ENCODE measurements at regions not wholly inside any gene's neighbourhood (a gene's known extent, or its start where the extent isn't known, plus 50 kb on each side); places are given as distances from the start of the nearest gene placed in this dataset.
"Not testable (repeated sequence)": the region's sequence is repeated elsewhere in the genome, so short reads cannot be mapped to it uniquely, and the experiment has no call there.

- no peak for DNase-seq
Observed at GRCh38 chr10:9081253-9081652, 1026.8 kb downstream of the GATA3 start.

GRCh38 chr10:9081961-9082360 lies 1027.5 kb downstream of the GATA3 start:
- DNase-seq = no peak

DNA sequence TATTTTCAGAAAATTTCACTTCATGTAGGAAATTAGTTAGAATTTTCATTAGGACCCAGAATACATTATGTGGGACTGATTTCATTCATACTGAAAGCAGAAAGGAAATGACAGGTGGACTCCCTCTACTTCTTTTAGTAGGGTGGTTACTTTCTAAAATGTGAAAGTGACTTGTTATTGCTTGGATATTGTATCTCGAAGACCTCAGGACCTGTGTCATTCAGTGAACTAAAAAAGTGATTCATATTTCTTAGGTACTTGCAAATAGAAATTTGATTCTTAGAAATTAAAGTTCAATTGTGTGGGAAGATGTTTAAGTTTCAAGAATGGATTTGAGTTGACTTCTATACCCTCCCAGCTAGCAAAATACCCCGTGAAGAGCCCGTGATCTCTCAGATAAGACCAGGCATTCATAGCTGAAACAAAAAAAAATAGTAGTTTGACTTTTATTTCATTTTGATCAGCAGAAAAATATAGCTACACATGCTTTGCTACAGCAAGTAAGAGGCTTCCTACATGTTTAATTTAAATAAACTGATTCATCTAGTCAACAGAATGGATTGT lies 1037.1 kb downstream of the GATA3 start:
- no peak for DNase-seq

GRCh38 chr10:9096288-9096687 lies 1041.8 kb downstream of the GATA3 start:
- DNase-seq = no peak

DNA sequence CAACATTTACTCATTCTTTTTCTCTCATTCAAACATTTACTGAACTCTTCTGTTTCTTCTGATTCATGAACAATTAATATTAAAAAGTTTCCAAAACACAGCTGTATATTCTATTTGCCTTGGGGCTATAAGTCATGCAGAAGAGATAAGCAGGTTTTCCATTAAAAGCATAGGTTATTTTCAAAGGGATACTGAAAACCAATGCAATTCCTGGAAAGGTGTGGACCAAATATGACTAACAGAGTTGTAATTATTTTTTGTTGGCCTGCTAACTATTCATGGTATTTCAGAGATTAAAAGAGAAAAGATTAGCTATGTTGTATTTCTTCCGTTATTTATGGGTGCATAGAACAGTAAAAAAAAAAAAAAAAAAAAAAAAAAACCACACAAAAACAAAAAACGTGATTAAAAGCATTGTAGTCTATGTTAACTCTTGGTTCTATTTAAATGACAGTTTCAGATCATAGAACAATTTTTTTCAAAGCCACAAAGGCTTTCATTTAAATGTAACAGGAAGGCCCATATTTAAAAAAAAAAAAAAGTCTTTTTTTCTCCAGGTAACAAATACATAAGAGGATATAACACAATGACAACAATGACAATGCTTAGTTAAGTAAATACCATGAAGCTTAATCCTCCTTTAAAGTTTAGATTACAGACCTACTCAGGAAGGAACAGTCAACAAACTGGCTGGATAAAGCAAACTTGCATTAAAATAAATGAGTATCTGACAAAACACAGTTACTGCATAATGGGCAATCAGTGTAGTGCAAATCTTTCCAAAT lies 1042.9 kb downstream of the GATA3 start:
- DNase-seq = no peak

DNA sequence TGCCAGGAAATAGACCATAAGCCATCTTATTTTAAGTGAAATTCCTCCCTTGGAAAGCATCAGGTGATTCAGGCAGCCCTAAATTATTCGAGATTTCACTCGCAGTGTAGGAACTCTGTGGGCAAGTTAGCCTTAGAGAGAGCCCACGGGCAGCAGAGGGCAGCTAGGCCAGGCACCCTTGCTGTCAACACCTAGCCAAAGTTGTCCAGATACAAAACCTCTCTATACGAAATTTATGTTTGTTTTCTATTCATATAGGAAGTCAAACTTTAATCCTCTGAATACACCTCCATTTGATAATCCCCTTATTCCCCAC lies 1043.5 kb downstream of the GATA3 start:
- DNase-seq = no peak

GRCh38 chr10:9102026-9102425 lies 1047.5 kb downstream of the GATA3 start:
- DNase-seq = no peak

DNA sequence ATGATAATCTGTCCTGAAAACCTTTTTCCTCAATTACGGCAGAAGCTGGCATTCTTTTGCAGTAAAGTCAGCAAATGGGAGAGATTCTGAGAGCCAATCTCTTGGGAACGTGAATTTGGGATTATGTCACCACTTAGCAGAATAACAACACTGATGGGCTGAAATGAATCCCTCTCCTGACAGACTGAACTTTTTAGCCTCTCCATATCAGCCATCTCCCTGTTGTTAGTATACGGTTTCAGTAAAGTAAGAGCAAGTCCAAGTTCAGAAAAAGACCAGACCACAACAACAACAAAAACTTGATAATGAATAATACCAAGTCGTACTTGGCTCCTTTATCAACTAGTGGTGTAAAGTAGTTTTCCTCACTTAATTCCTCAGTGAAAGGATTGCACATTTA lies 1048.8 kb downstream of the GATA3 start:
- no peak for DNase-seq

DNA sequence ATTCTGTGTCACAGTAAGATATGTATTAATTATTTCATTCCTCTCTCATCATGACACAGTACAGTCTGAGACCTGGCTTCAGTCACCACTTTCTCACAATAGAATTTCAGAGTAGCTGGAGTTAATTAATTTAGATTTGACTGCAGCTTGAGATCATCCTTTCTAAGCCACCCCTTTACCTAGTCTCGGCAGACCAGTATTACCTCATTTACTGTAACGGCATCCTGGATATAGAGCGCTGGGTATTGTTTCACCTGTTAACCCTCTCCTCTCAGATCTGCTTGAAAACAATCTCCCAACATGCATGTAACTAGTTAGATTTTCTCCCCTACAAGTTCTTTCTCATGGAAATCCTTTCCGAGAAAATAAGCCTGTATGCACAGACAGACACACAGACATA lies 1057.5 kb downstream of the GATA3 start:
- no peak for DNase-seq

DNA sequence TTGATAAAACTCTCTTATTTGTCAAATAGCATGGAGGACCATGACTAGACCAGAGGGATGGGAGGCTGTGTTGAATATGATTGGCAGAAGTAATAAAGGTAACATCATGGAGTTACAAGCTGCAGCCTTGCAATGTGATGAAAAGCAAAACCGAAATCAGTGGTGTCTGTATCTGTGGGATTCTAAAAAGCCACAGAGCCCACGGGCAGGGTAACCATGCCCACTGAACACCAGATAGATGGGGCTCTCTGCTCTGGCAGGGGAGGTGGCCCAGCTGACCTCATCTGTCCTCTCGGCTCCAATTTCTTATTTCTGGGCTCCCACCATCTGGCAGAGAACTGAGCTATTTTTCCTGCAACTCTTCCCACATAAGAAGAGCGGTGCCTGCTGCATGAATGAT lies 1072.2 kb downstream of the GATA3 start:
- no peak for DNase-seq

DNA sequence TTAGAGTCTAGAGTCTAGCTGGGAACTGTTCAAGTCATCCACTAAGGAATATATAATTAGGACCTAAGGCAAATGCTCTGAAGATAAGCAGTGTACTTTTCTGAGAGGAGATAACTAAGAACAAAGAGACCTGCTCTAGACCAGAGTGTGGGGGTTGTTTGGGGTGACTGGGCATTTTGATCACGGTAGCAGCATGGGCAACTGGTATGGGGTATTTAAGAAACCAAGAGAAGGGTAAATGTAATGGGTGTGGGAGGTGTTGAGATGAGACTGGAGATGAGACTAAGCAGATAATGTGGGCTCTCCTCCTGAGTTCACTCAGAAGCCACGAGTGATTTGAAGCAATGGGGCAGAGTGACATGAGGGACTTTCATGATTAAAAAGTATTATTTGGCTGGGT lies 1082.9 kb downstream of the GATA3 start:
- DNase-seq = no peak

- DNase-seq = not testable (repeated sequence)
Observed at GRCh38 chr10:9138829-9139228, 1084.3 kb downstream of the GATA3 start.

GRCh38 chr10:9140373-9140772 lies 1085.9 kb downstream of the GATA3 start:
- DNase-seq = no peak

GRCh38 chr10:9147475-9147874 lies 1093.0 kb downstream of the GATA3 start:
- no peak for DNase-seq

DNA sequence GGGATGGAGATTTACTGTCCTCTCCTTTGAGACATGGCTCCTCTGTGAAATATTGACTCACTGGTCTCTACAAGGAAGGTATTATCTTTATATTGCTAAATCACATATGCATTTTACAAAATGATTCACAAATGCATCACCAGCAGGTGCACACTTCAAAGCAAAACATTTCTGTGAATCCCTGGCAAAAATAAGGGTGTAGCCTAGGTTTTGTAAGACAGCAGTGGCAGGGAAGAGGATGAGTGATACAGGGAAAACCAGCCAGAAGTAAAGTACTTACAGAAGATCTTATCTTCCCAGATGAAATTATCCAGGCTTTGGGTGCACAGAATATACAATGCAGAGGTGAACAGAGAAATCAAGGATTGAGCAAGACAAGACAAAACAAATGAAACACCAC lies 1094.6 kb downstream of the GATA3 start:
- no peak for DNase-seq

GRCh38 chr10:9153057-9153456 lies 1098.6 kb downstream of the GATA3 start:
- not testable (repeated sequence) for DNase-seq

GRCh38 chr10:9157656-9158055 lies 1103.2 kb downstream of the GATA3 start:
- no peak for DNase-seq

DNA sequence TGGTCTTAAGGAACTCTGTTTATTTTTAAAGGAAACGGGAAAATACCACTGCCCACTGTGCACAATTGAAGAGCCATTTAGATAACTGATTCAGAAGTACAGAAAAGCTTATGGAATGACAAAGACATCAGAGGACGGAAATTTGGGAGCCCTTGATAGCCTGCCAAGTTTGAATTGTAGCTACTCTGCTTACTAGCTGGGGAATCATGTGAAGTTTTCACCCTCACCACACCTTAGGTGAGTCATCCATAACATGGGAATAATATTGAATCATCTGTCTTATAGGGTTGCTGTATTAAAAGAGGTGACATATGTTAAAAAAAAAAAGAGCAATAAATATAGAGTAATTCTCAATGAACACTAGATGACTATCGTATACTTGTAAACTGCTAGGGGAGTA lies 1104.2 kb downstream of the GATA3 start:
- DNase-seq = no peak

GRCh38 chr10:9160275-9160674 lies 1105.8 kb downstream of the GATA3 start:
- no peak for DNase-seq

DNA sequence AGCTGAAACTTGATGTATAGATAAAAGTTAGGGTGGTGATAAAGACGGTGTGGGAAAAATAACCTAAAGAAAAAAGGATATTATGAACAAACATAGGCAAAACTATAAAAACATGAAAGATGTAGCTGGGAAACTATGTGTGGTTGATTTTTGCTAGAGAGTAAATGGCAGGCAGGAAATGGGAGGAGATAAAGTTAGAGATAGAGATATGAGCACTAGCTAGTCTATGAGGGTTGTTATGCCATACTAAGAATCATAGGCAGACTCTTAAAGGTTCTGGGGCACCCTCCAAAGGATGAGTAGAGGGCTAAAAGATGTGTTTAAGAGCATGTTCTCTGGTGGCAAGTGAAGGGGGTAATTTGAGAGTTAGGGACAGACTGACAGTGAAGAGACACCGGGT lies 1109.2 kb downstream of the GATA3 start:
- DNase-seq = no peak

- no peak for DNase-seq
Observed at GRCh38 chr10:9166770-9167169, 1112.3 kb downstream of the GATA3 start.

- DNase-seq = no peak
Observed at GRCh38 chr10:9172276-9172675, 1117.8 kb downstream of the GATA3 start.

DNA sequence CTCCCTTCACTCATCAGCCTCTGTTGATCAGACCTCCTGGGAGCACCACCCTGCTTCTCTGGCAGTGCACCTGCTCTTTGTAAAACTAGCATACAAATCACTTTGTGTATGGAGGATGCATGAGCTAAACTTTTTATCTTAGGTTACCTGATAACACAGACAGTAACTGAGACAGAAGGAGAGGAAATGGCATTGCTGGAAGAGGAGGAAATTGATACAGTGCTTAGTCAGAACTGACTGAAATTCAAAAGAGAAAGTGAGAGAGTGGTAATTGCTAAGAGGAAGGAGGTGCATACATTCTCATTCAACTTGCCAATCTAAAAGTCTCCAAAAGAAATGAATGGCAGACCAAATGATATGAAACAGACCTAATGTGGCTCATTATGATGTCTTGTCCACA lies 1120.7 kb downstream of the GATA3 start:
- DNase-seq = no peak

DNA sequence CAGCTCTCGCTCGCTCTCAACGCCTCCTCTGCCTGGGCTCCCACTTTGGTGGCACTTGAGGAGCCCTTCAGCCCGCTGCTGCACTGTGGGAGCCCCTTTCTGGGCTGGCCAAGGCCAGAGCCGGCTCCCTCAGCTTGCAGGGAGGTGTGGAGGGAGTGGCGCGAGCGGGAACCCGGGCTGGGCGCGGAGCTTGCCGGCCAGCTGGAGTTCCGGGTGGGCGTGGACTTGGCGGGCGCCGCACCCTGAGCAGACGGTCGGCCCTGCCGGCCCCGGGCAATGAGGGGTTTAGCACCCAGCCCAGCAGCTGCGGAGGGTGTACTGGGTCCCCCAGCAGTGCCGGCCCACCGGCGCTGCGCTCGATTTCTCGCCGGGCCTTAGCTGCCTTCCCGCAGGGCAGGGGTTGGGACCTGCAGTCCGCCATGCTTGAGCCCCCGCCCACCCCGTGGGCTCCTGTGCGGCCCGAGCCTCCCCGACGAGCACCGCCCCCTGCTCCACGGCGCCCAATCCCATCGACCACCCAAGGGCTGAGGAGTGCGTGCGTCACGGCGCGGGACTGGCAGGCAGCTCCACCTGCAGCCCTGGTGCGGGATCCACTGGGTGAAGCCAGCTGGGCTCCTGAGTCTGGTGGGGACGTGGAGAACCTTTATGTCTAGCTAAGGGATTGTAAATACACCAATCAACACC lies 1128.9 kb downstream of the GATA3 start:
- not testable (repeated sequence) for DNase-seq

All from DMS79 treated with DMSO at 0.1 percent for 48 hours (cell line).